IMR-90 (cell line): ENCODE measurements at regions not wholly inside any gene's neighbourhood (a gene's known extent, or its start where the extent isn't known, plus 50 kb on each side); places are given as distances from the start of the nearest gene placed in this dataset.

Experiments
- ATAC-seq: fragments of 200-7000 bp; cut with Tn5 transposase; 2 replicates; pipeline ENCODE4 v1.9.1; 2020; ENCODE audit warnings: low read depth, mild to moderate bottlenecking, moderate library complexity
- BruUV-seq: library from RNA; stranded (reverse); fragments of 400-500 nt; replicated peaks from 2 replicates; lab custom pipeline; 2021; lab: Mats Ljungman, UMichigan
- CTCF ChIA-PET: fragments of 300-600 bp; formaldehyde crosslinking; extraction: SDS; loops from one replicate; lab custom pipeline; 2021; ENCODE audit warnings: antibody characterized with exemption; lab: Yijun Ruan, JAX
- POLR2A ChIA-PET: fragments of 300-600 bp; sonication (Branson Sonifier 250); formaldehyde crosslinking; loops from one replicate; lab custom pipeline; 2022; ENCODE audit warnings: antibody characterized with exemption; ENCODE audit not compliant: unreplicated experiment; lab: Charles Lee
- DNase-seq: peaks from one replicate; pipeline ENCODE4 v3.0.0; 2013
- H2AFZ ChIP-seq: replicated peaks from 2 replicates; pipeline ENCODE3; 2013; ENCODE audit warnings: low read length, mild to moderate bottlenecking; ENCODE audit not compliant: poor library complexity
- H2AK5ac ChIP-seq: 2 replicates; pipeline ENCODE4 v1.6.1; 2013; ENCODE audit warnings: low read depth, low read length, inconsistent platforms
- H2AK9ac ChIP-seq: replicated peaks from 2 replicates; pipeline ENCODE3; 2013; ENCODE audit warnings: mild to moderate bottlenecking, low read depth, low read length, moderate library complexity; ENCODE audit not compliant: poor library complexity
- H2BK120ac ChIP-seq: 2 replicates; pipeline ENCODE4 v1.6.1; 2013; ENCODE audit warnings: low read depth, low read length, inconsistent platforms
- H2BK15ac ChIP-seq: 3 replicates; pipeline ENCODE4 v1.6.1; 2013; ENCODE audit warnings: low read depth, low read length, inconsistent platforms
- H2BK20ac ChIP-seq: 2 replicates; pipeline ENCODE4 v1.6.1; 2013; ENCODE audit warnings: low read depth, mild to moderate bottlenecking, inconsistent platforms, low read length, moderate library complexity
- H2BK5ac ChIP-seq: 2 replicates; pipeline ENCODE4 v1.6.1; 2013; ENCODE audit warnings: mild to moderate bottlenecking, low read depth, low read length, inconsistent platforms; ENCODE audit not compliant: poor library complexity, severe bottlenecking
- H3K14ac ChIP-seq: replicated peaks from 2 replicates; pipeline ENCODE4 v1.6.1; 2013; ENCODE audit warnings: low read depth, low read length, inconsistent platforms
- H3K18ac ChIP-seq: 2 replicates; pipeline ENCODE4 v1.6.1; 2013; ENCODE audit warnings: low read depth, low read length, control low read depth
- H3K23ac ChIP-seq: 2 replicates; pipeline ENCODE4 v1.6.1; 2013; ENCODE audit warnings: low read depth, low read length, inconsistent platforms
- H3K27ac ChIP-seq: 2 replicates; pipeline ENCODE4 v1.5.1; 2013; ENCODE audit warnings: mild to moderate bottlenecking, control low read depth, low read length; ENCODE audit not compliant: insufficient read depth
- H3K27me3 ChIP-seq: 2 replicates; pipeline ENCODE4 v1.6.1; 2013; ENCODE audit warnings: low read length; ENCODE audit not compliant: control insufficient read depth, insufficient read depth
- H3K36me3 ChIP-seq: 2 replicates; pipeline ENCODE4 v1.6.1; 2013; ENCODE audit warnings: low read length, mixed read lengths; ENCODE audit not compliant: control insufficient read depth, insufficient read depth
- H3K4ac ChIP-seq: 2 replicates; pipeline ENCODE4 v1.6.1; 2013; ENCODE audit warnings: low read depth, low read length, inconsistent platforms
- H3K4me1 ChIP-seq: 2 replicates; pipeline ENCODE4 v1.6.1; 2013; ENCODE audit warnings: low read length, mixed read lengths; ENCODE audit not compliant: control insufficient read depth, insufficient read depth
- H3K4me2 ChIP-seq: 2 replicates; pipeline ENCODE4 v1.6.1; 2013; ENCODE audit warnings: low read depth, mild to moderate bottlenecking, control low read depth, low read length, moderate library complexity
- H3K4me3 ChIP-seq: 2 replicates; pipeline ENCODE4 v1.5.1; 2013; ENCODE audit warnings: low read depth, mild to moderate bottlenecking, control low read depth, low read length, moderate library complexity; ENCODE audit not compliant: insufficient read depth
- H3K56ac ChIP-seq: 2 replicates; pipeline ENCODE4 v1.6.1; 2013; ENCODE audit warnings: low read length, inconsistent platforms; ENCODE audit not compliant: insufficient read depth; ENCODE audit errors: extremely low read depth
- H3K79me1 ChIP-seq, 2 experiments: 2 replicates each; pipeline ENCODE4 v1.6.1; 2013; ENCODE audit warnings: low read length in 2 of 2, inconsistent platforms in 1 of 2, low read depth in 1 of 2
- H3K9ac ChIP-seq: 2 replicates; pipeline ENCODE4 v1.6.1; 2013; ENCODE audit warnings: low read depth, low read length, control low read depth
- H3K9me1 ChIP-seq: 2 replicates; pipeline ENCODE4 v1.6.1; 2013; ENCODE audit warnings: low read length, inconsistent platforms; ENCODE audit not compliant: insufficient read depth
- H3K9me3 ChIP-seq: 2 replicates; pipeline ENCODE4 v1.6.1; 2013; ENCODE audit warnings: low read length; ENCODE audit not compliant: control insufficient read depth, insufficient read depth
- H4K20me1 ChIP-seq: 2 replicates; pipeline ENCODE4 v1.6.1; 2013; ENCODE audit warnings: low read length, inconsistent platforms; ENCODE audit not compliant: insufficient read depth
- H4K5ac ChIP-seq: 2 replicates; pipeline ENCODE4 v1.6.1; 2013; ENCODE audit warnings: mild to moderate bottlenecking, low read depth, low read length, control low read depth
- H4K8ac ChIP-seq, 2 experiments: 2 replicates each; pipeline ENCODE4 v1.6.1; 2013; ENCODE audit warnings: low read depth in 2 of 2, low read length in 2 of 2, control low read depth in 1 of 2, inconsistent platforms in 1 of 2
- H4K91ac ChIP-seq: 2 replicates; pipeline ENCODE4 v1.6.1; 2013; ENCODE audit warnings: low read depth, low read length, inconsistent platforms; ENCODE audit not compliant: insufficient read depth
- BHLHE40 ChIP-seq: fragments of 150-350 bp; IDR thresholded peaks from 2 replicates; pipeline ENCODE4 v1.6.1; 2016; ENCODE audit warnings: mild to moderate bottlenecking, low read depth, low read length
- CEBPB ChIP-seq: IDR thresholded peaks from 2 replicates; pipeline ENCODE4 v1.6.1; 2012; ENCODE audit warnings: low read depth, low read length, improper control_type of control experiment
- CHD1 ChIP-seq: IDR thresholded peaks from 2 replicates; pipeline ENCODE4 v1.6.1; 2012; ENCODE audit warnings: low read depth, low read length, improper control_type of control experiment
- CTCF ChIP-seq: conservative IDR thresholded peaks from 2 replicates; pipeline ENCODE4 v1.5.1; 2012; ENCODE audit warnings: mild to moderate bottlenecking, low read depth, low read length, improper control_type of control experiment
- ELK1 ChIP-seq: fragments of 150-350 bp; IDR thresholded peaks from 2 replicates; pipeline ENCODE4 v1.6.1; 2016; ENCODE audit warnings: low read depth, mild to moderate bottlenecking, low read length, moderate library complexity, borderline replicate concordance
- FOS ChIP-seq: fragments of 150-350 bp; IDR thresholded peaks from 2 replicates; pipeline ENCODE4 v1.6.1; 2016; ENCODE audit warnings: low read depth, low read length
- MAFK ChIP-seq: IDR thresholded peaks from 2 replicates; pipeline ENCODE4 v1.6.1; 2012; ENCODE audit warnings: low read depth, low read length, improper control_type of control experiment
- MAZ ChIP-seq: IDR thresholded peaks from 2 replicates; pipeline ENCODE4 v1.6.1; 2012; ENCODE audit warnings: low read depth, mild to moderate bottlenecking, low read length, improper control_type of control experiment, moderate library complexity, borderline replicate concordance
- MXI1 ChIP-seq: IDR thresholded peaks from 2 replicates; pipeline ENCODE4 v1.6.1; 2012; ENCODE audit warnings: low read depth, mild to moderate bottlenecking, low read length, moderate library complexity, borderline replicate concordance
- NFE2L2 ChIP-seq: fragments of 150-350 bp; IDR thresholded peaks from 2 replicates; pipeline ENCODE4 v1.6.1; 2016; ENCODE audit warnings: low read depth, mild to moderate bottlenecking, low read length
- POLR2A ChIP-seq: IDR thresholded peaks from 2 replicates; pipeline ENCODE4 v1.6.1; 2012; ENCODE audit warnings: mild to moderate bottlenecking, low read depth, low read length
- RAD21 ChIP-seq: IDR thresholded peaks from 2 replicates; pipeline ENCODE4 v1.6.1; 2012; ENCODE audit warnings: low read length, improper control_type of control experiment
- RCOR1 ChIP-seq: IDR thresholded peaks from 2 replicates; pipeline ENCODE4 v1.6.1; 2012; ENCODE audit warnings: mild to moderate bottlenecking, low read length, improper control_type of control experiment; ENCODE audit not compliant: insufficient replicate concordance
- RFX5 ChIP-seq: IDR thresholded peaks from 2 replicates; pipeline ENCODE4 v1.8.0; 2012; ENCODE audit warnings: low read depth, mild to moderate bottlenecking, low read length, moderate library complexity
- SMC3 ChIP-seq: fragments of 150-350 bp; IDR thresholded peaks from 2 replicates; pipeline ENCODE4 v1.6.1; 2016; ENCODE audit warnings: low read depth, mild to moderate bottlenecking, antibody characterized with exemption, low read length, moderate library complexity
- WGBS, 2 experiments: methylation state at CpG; one replicate each; pipeline versions ENCODE4 v1.1.5 to v1.1.7; 2013; ENCODE audit warnings: missing lambda C conversion rate in 2 of 2; ENCODE audit not compliant: insufficient read length in 1 of 2; ENCODE audit errors: extremely low coverage in 2 of 2; 5-methylcytosine and 5-hydroxymethylcytosine counted together
- dilution Hi-C: fragments of 300-500 bp; cut with HindIII; formaldehyde crosslinking; loops from one replicate; pipeline ENCODE4 v1.14.3; 2018; ENCODE audit warnings: low sequenced_read_pairs; ENCODE audit not compliant: unreplicated experiment
- in situ Hi-C: fragments of 300-500 bp; cut with MboI; formaldehyde crosslinking; loops from 3 replicates; pipeline ENCODE4 v1.14.3; 2019; ENCODE audit warnings: low sequenced_read_pairs, inconsistent platforms, mixed read lengths
- intact Hi-C: fragments of 100-400 bp; cut with micrococcal nuclease; formaldehyde crosslinking; loops from 2 replicates; pipeline ENCODE4 v1.10.0; 2022
- TF ChIP-seq, protein P1 (sequence below): fragments of 150-350 bp; IDR thresholded peaks from 2 replicates; pipeline ENCODE4 v1.6.1; 2017; ENCODE audit warnings: mild to moderate bottlenecking, antibody characterized with exemption, low read length, low read depth

- dilution Hi-C loops, result no loop called here
- H3K18ac ChIP-seq, result no peak overlapping the region
Observed at GRCh38 chr5:57700072-57700471, 217.5 kb upstream of the ACTBL2 start.

More at GRCh38 chr5:57700072-57700471, 217.5 kb upstream of the ACTBL2 start:
- H3K4ac ChIP-seq, result no peak overlapping the region
- no peaks in the 10 kb centered on the region for H3K9me1 ChIP-seq
- H4K5ac ChIP-seq, result no peak overlapping the region
- POLR2A ChIA-PET, result no interaction called here
- no peak overlapping the region for H3K23ac ChIP-seq
- H3K9ac ChIP-seq, result no peak overlapping the region
- no peaks in the 10 kb centered on the region for H3K27me3 ChIP-seq
- no peak overlapping the region for H2BK20ac ChIP-seq
- H2AK5ac ChIP-seq, result no peak overlapping the region
- H3K14ac ChIP-seq, result no peak overlapping the region
- WGBS, 2 experiments, result 72% methylated on average over 2 of the region's 3 CpGs; no CpG with 5 or more reads in 1 of the 2 experiments
- H2BK120ac ChIP-seq, result no peak overlapping the region
- H3K4me1 ChIP-seq, result peaks cover 4% of the 10 kb centered on the region
- DNase-seq (no peak), ATAC-seq (no peak)
- H3K4me3 ChIP-seq, result no peak overlapping the region
- no peak overlapping the region; the same call in 2 of the 3 replicates for H2BK15ac ChIP-seq
- no peak for TF ChIP-seq RAD21
- no peak for TF ChIP-seq RCOR1
- TF ChIP-seq POLR2A, result no peak
- no peak for TF ChIP-seq CTCF
- no peak for TF ChIP-seq CHD1
- TF ChIP-seq, protein P1, sequence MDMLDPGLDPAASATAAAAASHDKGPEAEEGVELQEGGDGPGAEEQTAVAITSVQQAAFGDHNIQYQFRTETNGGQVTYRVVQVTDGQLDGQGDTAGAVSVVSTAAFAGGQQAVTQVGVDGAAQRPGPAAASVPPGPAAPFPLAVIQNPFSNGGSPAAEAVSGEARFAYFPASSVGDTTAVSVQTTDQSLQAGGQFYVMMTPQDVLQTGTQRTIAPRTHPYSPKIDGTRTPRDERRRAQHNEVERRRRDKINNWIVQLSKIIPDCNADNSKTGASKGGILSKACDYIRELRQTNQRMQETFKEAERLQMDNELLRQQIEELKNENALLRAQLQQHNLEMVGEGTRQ, result no peak
- TF ChIP-seq RFX5, result no peak
- no peak for TF ChIP-seq CEBPB
- TF ChIP-seq MXI1, result no peak
- no peak for TF ChIP-seq NFE2L2
- TF ChIP-seq BHLHE40, result no peak
- TF ChIP-seq MAFK, result no peak
- TF ChIP-seq ELK1, result no peak
- TF ChIP-seq MAZ, result no peak
- no peak for TF ChIP-seq SMC3
- no peak for TF ChIP-seq FOS
- no peak overlapping the region for H2AFZ ChIP-seq
- intact Hi-C loops, result no loop called here
- no peaks in the 10 kb centered on the region for H4K20me1 ChIP-seq
- H3K56ac ChIP-seq, result no peak overlapping the region
- H3K27ac ChIP-seq, result no peak overlapping the region
- no peaks in the 10 kb centered on the region for H3K9me3 ChIP-seq
- no peak overlapping the region for H4K91ac ChIP-seq
- H4K8ac ChIP-seq, result no peak overlapping the region
- in situ Hi-C loops, result no loop called here
- BruUV-seq, result no TSS peak
- no peak overlapping the region for H3K4me2 ChIP-seq
- H3K79me1 ChIP-seq, result no peaks in the 10 kb centered on the region
- H2AK9ac ChIP-seq, result no peak overlapping the region
- CTCF ChIA-PET, result no interaction called here
- no peaks in the 10 kb centered on the region for H3K36me3 ChIP-seq
- no peak overlapping the region for H2BK5ac ChIP-seq
